Transverse colon (tissue), 4 donors: ENCODE measurements at regions not wholly inside any gene's neighbourhood (a gene's known extent, or its start where the extent isn't known, plus 50 kb on each side); places are given as distances from the start of the nearest gene placed in this dataset.

Source experiments
- DNase-seq: peaks from one replicate; pipeline ENCODE4 v3.0.0-alpha.2; 2019
- H3K27ac ChIP-seq, 4 donors: fragments of 200-600 bp; sonication (generic); 2 replicates each; pipeline ENCODE4 v1.5.1; 2016 to 2018; ENCODE audit warnings: inconsistent platforms in 4 of 4
- H3K27me3 ChIP-seq: fragments of 200-600 bp; sonication (generic); 2 replicates; pipeline ENCODE4 v1.5.1; 2017; ENCODE audit warnings: inconsistent platforms
- H3K36me3 ChIP-seq, 4 donors: fragments of 200-600 bp; sonication (generic); 2 replicates each; pipeline ENCODE4 v1.5.1; 2017 to 2019; ENCODE audit warnings: inconsistent platforms in 4 of 4
- H3K4me1 ChIP-seq, 4 donors: fragments of 200-600 bp; sonication (generic); 2 replicates each; pipeline ENCODE4 v1.5.1; 2017 to 2020; ENCODE audit warnings: inconsistent platforms in 4 of 4
- H3K4me3 ChIP-seq, 4 donors: fragments of 200-600 bp; sonication (generic); 1 replicate in 1 of 4; 2 replicates in 3 of 4; pipeline versions ENCODE4 v1.5.1 to v1.6.1; 2017 to 2019; ENCODE audit warnings: inconsistent platforms in 4 of 4
- H3K9me3 ChIP-seq, 2 donors: fragments of 200-600 bp; sonication (generic); 2 replicates each; pipeline ENCODE4 v1.5.1; 2017 to 2019; ENCODE audit warnings: inconsistent platforms in 2 of 2
- CTCF ChIP-seq, 5 experiments: fragments of 200-600 bp in 3 of 5; fragments of 450-650 bp in 2 of 5; sonication (generic) in 3 of 5; IDR thresholded peaks; 1 replicate in 2 of 5; 2 replicates in 3 of 5; pipeline ENCODE4 v1.5.1; 2016 to 2017; ENCODE audit warnings: antibody characterized with exemption in 5 of 5, inconsistent platforms in 3 of 5, mild to moderate bottlenecking in 2 of 5, moderate library complexity in 1 of 5
- EP300 ChIP-seq: sonication (generic); formaldehyde crosslinking; IDR thresholded peaks from one replicate; pipeline ENCODE4 v1.6.1; 2017; ENCODE audit warnings: antibody characterized with exemption, low read depth
- POLR2A ChIP-seq: fragments of 450-650 bp; IDR thresholded peaks from one replicate; pipeline ENCODE4 v1.6.1; 2016; ENCODE audit warnings: antibody characterized with exemption, mild to moderate bottlenecking, moderate library complexity
- POLR2AphosphoS5 ChIP-seq, 3 donors: sonication (generic); formaldehyde crosslinking; IDR thresholded peaks; one replicate each; pipeline ENCODE4 v1.6.1; 2016; ENCODE audit warnings: antibody characterized with exemption in 3 of 3
- WGBS, 2 donors: methylation state at CpG; one replicate each; pipeline ENCODE4 v1.1.5; 2018; ENCODE audit warnings: low coverage in 1 of 2; 5-methylcytosine and 5-hydroxymethylcytosine counted together
- in situ Hi-C, 4 donors: fragments of 200-750 bp; cut with MboI; loops; one replicate each; pipeline versions ENCODE4 v1.15.0 to v1.15.1; 2017; ENCODE audit warnings: low sequenced_read_pairs in 3 of 4, low pct_ligation_motif_present in 1 of 4, low pct_unique_long_range_greater_than_20kb in 1 of 4
- intact Hi-C: fragments of 100-400 bp; cut with DNase I; formaldehyde crosslinking; loops from one replicate; pipeline ENCODE4 v1.15.1; 2023; ENCODE audit warnings: low total_unique reads

- Histone ChIP-seq H3K36me3 (no peaks in the 10 kb centered on the region), H3K27me3 (no peaks in the 10 kb centered on the region), H3K4me3 (no peak overlapping the region), H3K9me3 (no peaks in the 10 kb centered on the region), H3K27ac (no peak overlapping the region), H3K4me1 (peaks cover 5 to 25% (median 7%) of the 10 kb centered on the region in 4 donors)
- intact Hi-C loops: no loop called here
- WGBS, 2 donors: 83 to 90% methylated on average over 2 to 4 of the region's 4 CpGs
- TF ChIP-seq CTCF (IDR thresholded peaks at IDR 0.05) (no peak), POLR2A (no peak)
- in situ Hi-C loops: loop anchor here in 1 of 4 donors (5.0 kb wide), 1 partner anchor 82 kb away; no protein-coding TSS in a partner anchor
- no peak for DNase-seq
Observed at GRCh38 chr6:137794516-137795201, 72.4 kb upstream of the TNFAIP3 start.

- DNase-seq: no peak
- no peak overlapping the region for H3K27ac ChIP-seq
- no peaks in the 10 kb centered on the region for H3K27me3 ChIP-seq
- intact Hi-C loops: no loop called here
- H3K4me1 ChIP-seq: peaks cover 5 to 26% (median 7%) of the 10 kb centered on the region in 4 donors
- in situ Hi-C loops: loop anchor here in 1 of 4 donors (5.0 kb wide), 1 partner anchor 83 kb away; no protein-coding TSS in a partner anchor
- no peaks in the 10 kb centered on the region for H3K36me3 ChIP-seq
- H3K9me3 ChIP-seq: no peaks in the 10 kb centered on the region
- no peak overlapping the region for H3K4me3 ChIP-seq
- 85 to 94% methylated on average over 3 of the region's 3 CpGs for WGBS, 2 donors
- no peak for TF ChIP-seq CTCF (IDR thresholded peaks at IDR 0.05)
- TF ChIP-seq POLR2AphosphoS5 (IDR thresholded peaks at IDR 0.05): no peak
- no peak for TF ChIP-seq EP300
- no peak for TF ChIP-seq POLR2A
Observed at GRCh38 chr6:137795501-137795900, 71.6 kb upstream of the TNFAIP3 start.

GRCh38 chr6:137798261-137798660 lies 68.8 kb upstream of the TNFAIP3 start:
- Histone ChIP-seq H3K27ac (no peak overlapping the region), H3K4me1 (peaks cover 0 to 35% (median 3%) of the 10 kb centered on the region in 4 donors)
- in situ Hi-C loops: loop anchor here in 1 of 4 donors (5.0 kb wide), 1 partner anchor 86 kb away; no protein-coding TSS in a partner anchor

GRCh38 chr6:137798846-137799245 lies 68.2 kb upstream of the TNFAIP3 start:
- H3K36me3 ChIP-seq: no peaks in the 10 kb centered on the region
- in situ Hi-C loops (loop anchor here in 1 of 4 donors (5.0 kb wide), 1 partner anchor 87 kb away; no protein-coding TSS in a partner anchor), intact Hi-C loops (no loop called here)
- no peaks in the 10 kb centered on the region for H3K27me3 ChIP-seq
- no peak overlapping the region for H3K4me3 ChIP-seq
- TF ChIP-seq CTCF (IDR thresholded peaks at IDR 0.05) (no peak), POLR2AphosphoS5 (IDR thresholded peaks at IDR 0.05) (no peak)
- DNase-seq: no peak
- peaks cover 0 to 35% (median 3%) of the 10 kb centered on the region in 4 donors for H3K4me1 ChIP-seq
- 82 to 100% methylated on average over 2 to 3 of the region's 3 CpGs for WGBS, 2 donors
- no peaks in the 10 kb centered on the region for H3K9me3 ChIP-seq
- no peak overlapping the region for H3K27ac ChIP-seq

More at GRCh38 chr6:137798261-137798660, 68.8 kb upstream of the TNFAIP3 start:
- TF ChIP-seq CTCF (IDR thresholded peaks at IDR 0.05): no peak
- TF ChIP-seq POLR2AphosphoS5 (IDR thresholded peaks at IDR 0.05): no peak
- no peak for TF ChIP-seq POLR2A
- TF ChIP-seq EP300: no peak
- DNase-seq: no peak
- intact Hi-C loops: no loop called here
- H3K9me3 ChIP-seq: no peaks in the 10 kb centered on the region
- H3K36me3 ChIP-seq: no peaks in the 10 kb centered on the region
- H3K4me3 ChIP-seq: no peak overlapping the region
- H3K27me3 ChIP-seq: no peaks in the 10 kb centered on the region
- 70 to 80% methylated on average over 2 to 3 of the region's 3 CpGs for WGBS, 2 donors
